ENCODE measurements at regions not wholly inside any gene's neighbourhood (a gene's known extent, or its start where the extent isn't known, plus 50 kb on each side); places are given as distances from the start of the nearest gene placed in this dataset.

- no peak for DNase-seq
- intact Hi-C loops (cut with DNase I), result no loop called here
- Histone ChIP-seq H3K27me3 (no peaks in the 10 kb centered on the region), H3K4me1 (no peaks in the 10 kb centered on the region), H3K4me3 (no peak overlapping the region), H3K27ac (no peak overlapping the region), H3K36me3 (no peaks in the 10 kb centered on the region), H3K9me3 (no peaks in the 10 kb centered on the region)
- TF ChIP-seq CTCF (IDR thresholded peaks at IDR 0.05) (no peak), EP300 (IDR thresholded peaks at IDR 0.05) (no peak), POLR2AphosphoS5 (IDR thresholded peaks at IDR 0.05) (no peak), POLR2A (IDR thresholded peaks at IDR 0.05) (no peak)
These were observed 1033.5 kb upstream of the SLC10A2 start for GRCh38 chr13:104099750-104100149.

GRCh38 chr13:104098421-104098820 is 1032.2 kb upstream of the SLC10A2 start:
- 88 to 92% methylated on average over 4 of the region's 4 CpGs for WGBS, 2 donors
- TF ChIP-seq CTCF (IDR thresholded peaks at IDR 0.05) (no peak), EP300 (IDR thresholded peaks at IDR 0.05) (no peak), POLR2A (IDR thresholded peaks at IDR 0.05) (no peak), POLR2AphosphoS5 (IDR thresholded peaks at IDR 0.05) (no peak)
- Histone ChIP-seq H3K4me3 (no peak overlapping the region), H3K4me1 (no peaks in the 10 kb centered on the region), H3K9me3 (no peaks in the 10 kb centered on the region), H3K36me3 (no peaks in the 10 kb centered on the region), H3K27ac (no peak overlapping the region), H3K27me3 (no peaks in the 10 kb centered on the region)
- intact Hi-C loops (cut with DNase I), result no loop called here
- DNase-seq, result no peak

DNA sequence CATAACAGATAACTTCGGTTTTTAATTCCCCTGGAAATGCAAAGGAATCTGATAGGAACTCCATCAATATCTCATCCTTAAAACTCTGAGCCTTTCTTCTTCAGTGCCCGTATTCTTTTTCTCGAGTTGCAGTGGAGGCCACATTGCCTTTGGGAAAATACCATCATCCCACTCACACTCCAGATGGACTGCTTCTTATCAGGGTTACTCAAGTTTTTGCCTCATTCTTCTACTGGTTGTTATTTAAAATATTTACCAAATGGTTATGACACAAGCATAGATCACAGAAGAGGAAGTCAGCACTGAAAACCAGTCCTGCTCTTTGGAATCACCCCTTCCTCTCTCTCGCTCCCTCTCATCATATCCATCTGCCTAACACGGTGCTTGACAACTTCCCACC is 1020.5 kb upstream of the SLC10A2 start:
- H3K27me3 ChIP-seq, result no peaks in the 10 kb centered on the region
- H3K27ac ChIP-seq, result no peak overlapping the region
- intact Hi-C loops (cut with DNase I), result no loop called here
- WGBS, 2 donors, result 75 to 79% methylated on average over 5 of the region's 5 CpGs
- no peaks in the 10 kb centered on the region for H3K36me3 ChIP-seq
- no peaks in the 10 kb centered on the region for H3K9me3 ChIP-seq
- H3K4me3 ChIP-seq, result no peak overlapping the region
- no peak for DNase-seq
- TF ChIP-seq POLR2A (IDR thresholded peaks at IDR 0.05), result no peak
- no peak for TF ChIP-seq CTCF (IDR thresholded peaks at IDR 0.05)
- no peak for TF ChIP-seq EP300 (IDR thresholded peaks at IDR 0.05)
- TF ChIP-seq POLR2AphosphoS5 (IDR thresholded peaks at IDR 0.05), result no peak
- no peaks in the 10 kb centered on the region for H3K4me1 ChIP-seq

DNA sequence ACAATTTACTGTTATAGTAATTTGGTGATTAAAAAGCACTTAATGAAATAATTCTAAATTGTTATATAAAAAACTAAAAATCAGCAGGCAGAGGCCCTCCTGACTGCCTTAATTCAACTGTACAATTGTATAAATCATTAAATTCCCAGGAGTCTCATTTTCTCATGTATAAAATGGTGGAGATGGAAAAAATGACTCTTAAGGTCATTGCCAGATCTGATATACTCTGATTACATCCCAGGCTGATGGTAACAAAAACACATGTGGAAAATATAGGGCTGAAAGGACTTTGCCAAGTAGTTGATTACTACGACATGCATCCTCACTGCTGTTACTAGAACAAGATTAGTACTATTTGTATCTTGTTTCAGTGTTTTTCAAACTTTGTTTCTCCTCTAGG is 1020.0 kb upstream of the SLC10A2 start:
- 86 to 87% methylated on average over 1 of the region's 1 CpG for WGBS, 2 donors
- intact Hi-C loops (cut with DNase I), result no loop called here
- no peak overlapping the region for H3K4me3 ChIP-seq
- H3K36me3 ChIP-seq, result no peaks in the 10 kb centered on the region
- H3K27ac ChIP-seq, result no peak overlapping the region
- H3K9me3 ChIP-seq, result no peaks in the 10 kb centered on the region
- no peaks in the 10 kb centered on the region for H3K4me1 ChIP-seq
- H3K27me3 ChIP-seq, result no peaks in the 10 kb centered on the region
- TF ChIP-seq CTCF (IDR thresholded peaks at IDR 0.05) (no peak), POLR2A (IDR thresholded peaks at IDR 0.05) (no peak), EP300 (IDR thresholded peaks at IDR 0.05) (no peak), POLR2AphosphoS5 (IDR thresholded peaks at IDR 0.05) (no peak)
- no peak for DNase-seq

- no peak for TF ChIP-seq EP300 (IDR thresholded peaks at IDR 0.05)
- 53 to 76% methylated on average over 4 of the region's 4 CpGs for WGBS, 2 donors
These were observed 1019.4 kb upstream of the SLC10A2 start for GRCh38 chr13:104085611-104086010.

More at GRCh38 chr13:104085611-104086010, 1019.4 kb upstream of the SLC10A2 start:
- no peaks in the 10 kb centered on the region for H3K9me3 ChIP-seq
- H3K27ac ChIP-seq, result no peak overlapping the region
- H3K4me3 ChIP-seq, result no peak overlapping the region
- DNase-seq, result no peak
- H3K27me3 ChIP-seq, result no peaks in the 10 kb centered on the region
- H3K4me1 ChIP-seq, result no peaks in the 10 kb centered on the region
- no peaks in the 10 kb centered on the region for H3K36me3 ChIP-seq
- intact Hi-C loops (cut with DNase I), result no loop called here
